ENCODE measurements at regions not wholly inside any gene's neighbourhood (a gene's known extent, or its start where the extent isn't known, plus 50 kb on each side); places are given as distances from the start of the nearest gene placed in this dataset.

GRCh38 chr3:124633524-124633923 is 96.7 kb upstream of the UMPS start:
- TF ChIP-seq, protein P1, sequence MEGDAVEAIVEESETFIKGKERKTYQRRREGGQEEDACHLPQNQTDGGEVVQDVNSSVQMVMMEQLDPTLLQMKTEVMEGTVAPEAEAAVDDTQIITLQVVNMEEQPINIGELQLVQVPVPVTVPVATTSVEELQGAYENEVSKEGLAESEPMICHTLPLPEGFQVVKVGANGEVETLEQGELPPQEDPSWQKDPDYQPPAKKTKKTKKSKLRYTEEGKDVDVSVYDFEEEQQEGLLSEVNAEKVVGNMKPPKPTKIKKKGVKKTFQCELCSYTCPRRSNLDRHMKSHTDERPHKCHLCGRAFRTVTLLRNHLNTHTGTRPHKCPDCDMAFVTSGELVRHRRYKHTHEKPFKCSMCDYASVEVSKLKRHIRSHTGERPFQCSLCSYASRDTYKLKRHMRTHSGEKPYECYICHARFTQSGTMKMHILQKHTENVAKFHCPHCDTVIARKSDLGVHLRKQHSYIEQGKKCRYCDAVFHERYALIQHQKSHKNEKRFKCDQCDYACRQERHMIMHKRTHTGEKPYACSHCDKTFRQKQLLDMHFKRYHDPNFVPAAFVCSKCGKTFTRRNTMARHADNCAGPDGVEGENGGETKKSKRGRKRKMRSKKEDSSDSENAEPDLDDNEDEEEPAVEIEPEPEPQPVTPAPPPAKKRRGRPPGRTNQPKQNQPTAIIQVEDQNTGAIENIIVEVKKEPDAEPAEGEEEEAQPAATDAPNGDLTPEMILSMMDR (IDR thresholded peaks at IDR 0.05; ENCODE audit: low read depth, low read length, poor library complexity, severe bottlenecking), result no peak
- no peak for TF ChIP-seq EZH2phosphoT487 (IDR thresholded peaks at IDR 0.05; ENCODE audit: borderline replicate concordance, low read length)

Measured in DOHH2 (cell line).